ENCODE measurements at regions not wholly inside any gene's neighbourhood (a gene's known extent, or its start where the extent isn't known, plus 50 kb on each side); places are given as distances from the start of the nearest gene placed in this dataset.

- ATAC-seq = no peak
- TF ChIP-seq CSDC2 (CRISPR knock-in tag; IDR thresholded peaks at IDR 0.05) = no peak
- TF ChIP-seq PATZ1 (CRISPR knock-in tag; IDR thresholded peaks at IDR 0.05; ENCODE audit: borderline replicate concordance) = no peak
- TF ChIP-seq BACH2 (CRISPR knock-in tag; IDR thresholded peaks at IDR 0.05; ENCODE audit: borderline replicate concordance) = no peak
- TF ChIP-seq ZNF70 (CRISPR knock-in tag; IDR thresholded peaks at IDR 0.05) = no peak
- no peak for TF ChIP-seq TOX (CRISPR knock-in tag; IDR thresholded peaks at IDR 0.05; ENCODE audit: borderline replicate concordance)
- no peak for TF ChIP-seq GLIS3 (CRISPR knock-in tag; IDR thresholded peaks at IDR 0.05)
- no peak for TF ChIP-seq TCF4 (CRISPR knock-in tag; IDR thresholded peaks at IDR 0.05; ENCODE audit: borderline replicate concordance)
- TF ChIP-seq ZC3H10 (CRISPR knock-in tag; IDR thresholded peaks at IDR 0.05) = no peak
- TF ChIP-seq ZNF565 (CRISPR knock-in tag; conservative IDR thresholded peaks at IDR 0.05; ENCODE audit: low read depth) = no peak
- TF ChIP-seq POU6F1 (CRISPR knock-in tag; IDR thresholded peaks at IDR 0.05; ENCODE audit: borderline replicate concordance, low read depth) = no peak
- no peak for TF ChIP-seq ZFP3 (CRISPR knock-in tag; IDR thresholded peaks at IDR 0.05)
- no peak for TF ChIP-seq ESRRG (CRISPR knock-in tag; IDR thresholded peaks at IDR 0.05)
- no peak for TF ChIP-seq ISL1 (CRISPR knock-in tag; IDR thresholded peaks at IDR 0.05)
Measured at GRCh38 chr7:125357676-125358455, 428.2 kb upstream of the POT1 start.

- no peak for TF ChIP-seq GLIS3 (CRISPR knock-in tag; IDR thresholded peaks at IDR 0.05)
- no peak for TF ChIP-seq ZFP3 (CRISPR knock-in tag; IDR thresholded peaks at IDR 0.05)
- no peak for ATAC-seq
Measured at GRCh38 chr7:125355899-125356298, 426.3 kb upstream of the POT1 start.

- ATAC-seq = no peak
- TF ChIP-seq ZFP30 (CRISPR knock-in tag; IDR thresholded peaks at IDR 0.05) = no peak
- no peak for TF ChIP-seq POU6F1 (CRISPR knock-in tag; IDR thresholded peaks at IDR 0.05; ENCODE audit: borderline replicate concordance, low read depth)
- no peak for TF ChIP-seq TCF4 (CRISPR knock-in tag; IDR thresholded peaks at IDR 0.05; ENCODE audit: borderline replicate concordance)
- TF ChIP-seq GLIS3 (CRISPR knock-in tag; IDR thresholded peaks at IDR 0.05) = no peak
- TF ChIP-seq PPARA (CRISPR knock-in tag; IDR thresholded peaks at IDR 0.05; ENCODE audit: borderline replicate concordance) = no peak
- TF ChIP-seq CSDC2 (CRISPR knock-in tag; IDR thresholded peaks at IDR 0.05) = no peak
- no peak for TF ChIP-seq OSR1 (CRISPR knock-in tag; IDR thresholded peaks at IDR 0.05)
- TF ChIP-seq TSHZ2 (CRISPR knock-in tag; IDR thresholded peaks at IDR 0.05) = no peak
Measured at GRCh38 chr7:125347269-125347668, 417.6 kb upstream of the POT1 start.

- ATAC-seq = no peak
- TF ChIP-seq PPARA (CRISPR knock-in tag; IDR thresholded peaks at IDR 0.05; ENCODE audit: borderline replicate concordance) (no peak), SNAI2 (CRISPR knock-in tag; IDR thresholded peaks at IDR 0.05) (no peak), ZC3H10 (CRISPR knock-in tag; IDR thresholded peaks at IDR 0.05) (no peak), TSHZ2 (CRISPR knock-in tag; IDR thresholded peaks at IDR 0.05) (no peak), CSDC2 (CRISPR knock-in tag; IDR thresholded peaks at IDR 0.05) (no peak), POU6F1 (CRISPR knock-in tag; IDR thresholded peaks at IDR 0.05; ENCODE audit: borderline replicate concordance, low read depth) (no peak), CREB5 (CRISPR knock-in tag; IDR thresholded peaks at IDR 0.05; ENCODE audit: low read depth) (no peak), ZNF70 (CRISPR knock-in tag; IDR thresholded peaks at IDR 0.05) (no peak)
Measured at GRCh38 chr7:125338110-125338509, 408.5 kb upstream of the POT1 start.
